ENCODE measurements at regions not wholly inside any gene's neighbourhood (a gene's known extent, or its start where the extent isn't known, plus 50 kb on each side); places are given as distances from the start of the nearest gene placed in this dataset.
"Not testable (repeated sequence)": the region's sequence is repeated elsewhere in the genome, so short reads cannot be mapped to it uniquely, and the experiment has no call there.

DNA sequence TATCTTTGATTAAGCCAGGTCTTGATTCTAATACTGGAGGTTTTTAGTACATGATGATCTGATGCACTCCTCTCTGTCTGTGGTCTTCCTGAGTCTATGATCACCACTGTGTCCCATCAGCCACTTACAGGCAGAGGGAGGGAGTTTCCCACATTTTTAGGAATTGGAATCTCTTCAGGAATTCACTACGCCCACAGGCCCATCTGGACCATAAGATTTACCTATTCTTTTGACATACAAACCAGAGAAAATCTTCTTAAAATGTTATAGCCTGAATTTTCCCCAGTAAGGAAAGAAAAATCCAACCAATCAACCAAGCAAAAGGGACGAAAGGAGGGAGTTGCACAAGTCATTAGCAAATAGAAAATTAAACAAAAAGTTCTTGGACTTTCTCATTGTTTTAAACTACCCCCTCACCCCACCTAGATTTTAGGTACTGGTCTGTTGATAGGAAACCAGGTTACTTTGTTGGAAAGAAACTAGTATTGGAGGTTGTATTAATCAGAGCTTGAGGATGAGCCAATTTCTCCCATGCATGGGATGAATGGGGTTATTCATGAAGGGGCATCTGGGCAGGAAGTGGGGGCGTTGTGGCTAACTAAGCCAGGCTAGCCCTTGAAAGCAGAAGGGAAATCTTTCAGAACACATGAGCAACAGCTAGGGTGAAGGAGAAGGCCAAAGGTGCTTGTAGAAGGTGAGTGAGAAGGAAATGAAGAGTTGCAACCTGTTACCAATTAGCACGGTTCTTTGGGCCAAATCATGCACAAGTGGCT lies 328.2 kb upstream of the MEX3C start:
- DNase-seq, result no peak

DNA sequence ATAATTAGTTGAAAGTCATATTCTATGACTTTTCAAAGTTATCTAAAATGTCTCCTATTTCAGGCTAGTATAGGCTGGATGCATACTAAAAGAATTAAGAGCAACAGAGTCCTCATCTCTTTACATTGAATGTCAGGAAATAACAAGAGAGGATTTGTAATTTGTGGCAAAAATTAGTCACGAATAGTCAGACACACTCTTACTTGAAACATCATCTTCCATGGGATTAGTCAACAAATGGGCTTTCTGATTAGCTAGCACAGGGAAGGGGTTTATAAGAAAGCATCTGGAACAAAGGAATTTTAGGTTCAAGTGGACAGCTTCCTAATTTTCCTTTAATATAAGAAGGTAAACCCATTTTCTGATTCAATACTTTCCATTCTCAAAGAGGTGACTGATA lies 330.3 kb upstream of the MEX3C start:
- DNase-seq, result no peak

DNA sequence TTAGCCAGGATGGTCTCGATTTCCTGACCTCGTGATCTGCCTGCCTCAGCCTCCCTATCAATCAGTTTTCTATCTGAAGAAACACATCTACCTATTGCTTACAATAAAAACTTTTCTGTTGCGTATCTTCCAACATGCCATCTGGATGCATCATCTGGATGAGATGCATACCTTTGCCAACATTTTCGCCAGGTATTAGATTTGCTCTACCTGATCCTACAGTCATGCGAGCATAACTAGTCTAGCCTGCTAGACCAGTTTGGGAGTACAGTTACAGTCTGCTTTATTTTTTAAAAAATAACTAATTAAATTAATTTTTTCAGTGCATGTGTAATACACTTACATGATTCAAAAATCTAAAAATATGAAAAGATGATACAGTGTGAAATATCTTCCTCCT lies 334.0 kb upstream of the MEX3C start:
- no peak for DNase-seq

DNA sequence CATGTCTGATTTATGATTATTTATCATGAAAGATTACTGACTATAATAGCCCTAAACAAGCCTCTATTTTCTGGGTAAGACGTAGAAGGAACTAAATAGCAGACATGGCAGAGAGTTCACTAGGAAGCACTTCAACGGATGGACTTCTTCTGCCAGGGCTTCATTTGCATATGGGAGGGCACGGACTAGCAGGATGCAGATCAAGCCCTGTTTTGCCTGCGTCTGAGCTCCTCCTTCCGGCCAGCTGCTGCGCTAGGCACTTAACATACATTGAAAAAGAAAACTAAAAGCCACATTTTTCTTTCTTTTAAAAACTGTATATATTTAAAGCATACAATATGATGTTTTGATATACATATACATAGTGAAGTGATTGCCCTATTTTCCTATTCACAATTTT lies 340.0 kb upstream of the MEX3C start:
- no peak for DNase-seq

DNA sequence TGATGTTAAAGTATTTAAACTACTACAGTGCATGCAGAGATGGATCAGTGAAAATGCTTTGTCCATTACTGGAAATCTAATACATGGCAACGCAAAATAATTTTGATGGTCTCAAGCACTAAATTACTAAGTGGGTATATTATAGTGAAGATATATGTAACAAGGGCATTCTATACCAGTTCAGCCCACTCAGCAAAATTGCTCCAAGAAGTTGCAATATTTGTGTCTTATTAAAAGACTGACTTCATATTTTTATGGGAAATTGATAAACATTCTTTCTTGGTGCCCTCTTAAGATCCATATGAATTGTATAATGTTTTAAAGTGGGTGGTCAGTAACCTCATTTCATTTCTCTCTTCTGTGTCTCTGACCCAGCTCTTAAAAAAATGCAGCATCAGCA lies 343.1 kb upstream of the MEX3C start:
- no peak for DNase-seq

DNA sequence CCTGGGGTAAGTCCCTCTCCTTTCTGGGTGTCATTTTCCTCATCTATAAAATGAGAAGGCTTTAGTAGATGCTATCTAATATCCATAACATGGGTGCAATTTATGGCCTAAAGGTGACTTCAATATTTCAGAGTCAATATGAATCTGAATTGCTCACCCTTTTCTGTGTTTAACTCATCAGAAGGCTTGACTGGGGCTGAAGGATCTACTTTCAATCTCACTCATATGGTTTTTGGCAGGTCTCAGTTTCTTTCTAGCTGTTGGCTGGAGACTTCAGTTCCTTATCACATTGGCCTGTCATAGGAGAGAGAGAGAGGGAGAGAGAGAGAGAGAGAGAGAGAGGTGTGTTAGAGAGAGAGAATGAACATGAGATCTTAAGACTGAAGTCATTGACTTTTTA lies 343.7 kb upstream of the MEX3C start:
- no peak for DNase-seq

DNA sequence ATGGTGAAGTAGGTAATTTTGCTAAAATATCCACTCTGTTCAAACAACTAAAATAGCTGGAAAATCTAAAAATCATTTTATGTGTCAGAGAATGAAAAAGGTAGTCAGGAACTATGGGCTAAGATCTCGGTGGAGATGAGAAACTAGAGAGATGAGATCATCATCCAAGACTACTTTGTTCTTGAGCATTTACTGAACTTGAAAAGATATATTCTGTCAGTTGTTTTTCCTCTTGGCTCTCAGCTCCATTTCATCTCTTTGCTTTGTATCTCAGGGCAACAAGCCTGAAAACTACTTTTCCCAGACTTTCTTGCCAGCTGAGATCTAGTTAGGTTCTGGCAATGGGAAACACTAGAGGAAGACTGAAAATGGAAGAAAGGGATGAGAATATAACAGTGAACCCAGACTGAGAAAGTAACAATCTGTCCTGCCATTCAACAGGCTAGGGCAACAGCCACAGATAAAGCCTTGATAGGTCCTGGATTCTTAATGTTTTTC lies 346.2 kb upstream of the MEX3C start:
- no peak for DNase-seq

DNA sequence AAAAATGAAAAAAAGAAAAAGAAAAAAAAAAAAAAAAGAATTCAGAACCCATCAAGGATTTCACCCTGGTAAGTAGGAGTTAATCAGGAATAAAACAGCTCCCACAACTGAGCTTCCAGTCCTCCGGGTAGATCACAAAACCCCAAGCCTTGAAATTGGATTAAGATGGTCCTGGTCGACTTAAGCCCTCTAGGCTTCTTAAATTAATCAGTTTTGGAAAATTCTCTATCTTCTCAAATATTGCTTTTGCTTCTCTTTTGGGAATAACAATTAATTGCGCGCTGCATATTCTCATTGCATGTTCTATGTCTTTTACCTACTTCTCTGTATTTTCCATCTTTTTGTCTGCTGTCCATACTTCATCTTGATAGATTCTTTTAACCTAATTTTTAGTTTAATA lies 348.0 kb upstream of the MEX3C start:
- no peak for DNase-seq

DNA sequence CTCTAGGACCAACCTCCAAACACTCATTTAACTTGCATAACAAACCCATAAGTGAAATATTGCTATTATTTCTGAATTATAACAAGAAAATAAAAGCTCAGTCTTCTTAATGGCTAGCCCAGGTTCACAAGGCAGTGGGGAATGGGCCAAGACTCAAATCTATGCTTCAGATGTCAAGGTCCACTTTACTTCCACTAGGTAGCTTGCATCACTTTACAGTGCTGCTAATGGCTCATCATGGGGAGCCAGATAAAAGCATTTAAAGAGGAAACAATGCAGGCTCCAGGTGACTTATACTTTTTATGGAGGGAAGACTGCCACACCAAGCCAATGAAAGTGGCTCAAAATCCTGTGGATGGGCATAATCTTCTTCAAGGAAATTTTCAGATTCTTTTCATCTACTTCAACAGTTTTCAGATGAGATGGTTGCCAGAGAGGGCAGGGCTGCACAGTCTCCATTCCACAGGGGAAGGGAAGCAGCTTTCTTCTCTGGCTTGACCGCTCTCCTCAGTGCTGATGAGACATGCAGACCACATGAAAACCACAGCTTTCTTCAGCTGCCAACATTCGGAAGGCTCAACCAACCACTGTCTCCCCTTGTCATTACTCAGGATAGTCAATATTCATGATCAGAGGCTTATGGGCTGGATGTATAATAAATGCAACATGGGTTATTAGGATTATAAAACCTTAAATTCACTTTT lies 361.9 kb upstream of the MEX3C start:
- no peak for DNase-seq

DNA sequence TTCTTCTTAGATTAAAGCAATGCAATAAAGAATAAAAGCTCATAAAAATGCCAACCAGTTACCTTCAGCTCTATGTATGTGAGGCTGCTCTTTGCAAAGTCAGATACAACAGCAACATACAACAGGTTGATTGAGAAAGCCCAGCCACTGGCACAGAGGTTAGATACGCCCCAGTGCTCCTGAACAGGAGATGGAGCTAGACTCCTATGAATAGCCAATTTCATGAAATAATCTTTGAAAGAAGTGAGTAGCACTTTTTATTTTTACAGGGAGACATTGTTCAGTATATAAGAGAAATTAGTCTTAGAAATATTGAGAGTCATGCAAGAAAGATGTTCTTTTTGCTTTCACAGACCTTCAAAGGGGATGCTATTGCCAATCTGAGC lies 362.4 kb upstream of the MEX3C start:
- no peak for DNase-seq

DNA sequence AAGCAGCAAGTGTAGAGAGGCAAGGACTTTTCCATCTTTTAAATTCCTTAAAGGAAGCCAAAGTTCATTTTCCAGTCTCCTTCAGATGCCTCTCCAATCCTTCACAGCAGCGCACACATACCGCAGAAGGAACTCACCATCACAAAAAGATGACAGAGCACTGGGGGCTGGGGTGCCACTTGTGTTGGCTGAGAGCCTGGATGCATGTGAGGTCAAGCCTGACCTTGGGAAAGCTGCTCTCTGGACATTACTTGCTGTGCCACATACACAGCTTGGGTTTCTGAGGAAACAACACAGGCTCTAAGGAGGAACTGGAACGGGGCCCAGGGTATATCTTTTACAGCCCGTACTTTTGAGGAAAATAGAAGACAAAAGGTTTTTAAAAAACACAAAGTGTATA lies 364.3 kb upstream of the MEX3C start:
- DNase-seq, result no peak

DNA sequence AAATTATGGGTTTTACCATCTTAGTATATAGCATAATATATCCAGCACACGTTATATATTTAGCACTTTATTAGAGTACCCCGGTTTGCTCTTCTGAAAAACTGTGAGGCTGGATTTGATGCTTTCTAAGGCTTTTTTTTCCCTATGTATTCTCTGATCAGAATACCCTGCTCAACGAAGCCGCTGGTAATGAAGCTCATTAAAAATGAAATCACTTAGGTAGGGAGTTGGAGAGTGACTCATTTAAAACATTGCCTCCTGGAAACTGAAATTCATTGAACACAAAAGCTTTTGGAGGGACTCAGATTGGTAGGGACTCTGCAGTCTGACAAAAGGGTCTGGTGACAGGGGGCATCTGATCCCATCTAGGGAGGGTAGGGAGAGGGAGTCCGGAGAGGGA lies 365.4 kb upstream of the MEX3C start:
- DNase-seq, result no peak

DNA sequence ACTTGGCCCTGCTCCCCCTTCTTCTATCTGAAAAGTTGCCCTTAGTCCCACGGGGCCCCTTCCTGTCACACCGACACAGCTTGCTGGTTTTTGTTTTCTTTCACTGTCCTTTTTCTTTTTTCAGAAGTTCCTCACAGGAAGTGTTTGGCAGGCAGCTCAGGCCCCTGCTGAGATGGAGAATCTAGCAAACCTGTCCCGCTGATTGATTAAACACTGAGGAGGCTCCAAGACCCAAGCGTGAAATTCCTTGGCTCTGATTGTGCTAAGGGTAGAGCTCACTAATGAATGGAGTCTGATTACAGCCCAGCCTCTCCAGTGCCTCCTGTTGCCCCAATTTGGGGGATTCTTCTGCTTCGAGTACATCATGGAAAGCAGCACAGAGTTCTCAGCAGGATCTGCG lies 365.9 kb upstream of the MEX3C start:
- DNase-seq, result no peak

DNA sequence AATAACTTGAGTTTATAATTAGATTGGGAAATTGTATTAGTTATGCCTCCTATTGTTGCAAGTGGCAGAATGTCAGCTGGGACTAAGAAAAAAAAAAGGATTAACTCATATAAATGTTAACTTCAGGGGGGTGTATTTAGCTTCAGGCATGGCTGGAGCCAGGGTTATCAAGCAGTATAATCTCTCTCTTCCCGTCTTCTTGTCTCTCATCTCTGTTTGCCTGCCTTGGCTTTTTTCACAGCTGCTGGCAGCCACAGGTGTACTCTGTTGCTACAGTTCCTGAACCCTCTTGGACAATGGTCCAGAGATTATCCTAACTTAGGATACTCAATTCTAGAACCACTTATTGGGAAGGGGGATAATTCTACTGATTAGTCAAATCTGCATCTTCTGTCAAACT lies 370.7 kb upstream of the MEX3C start:
- DNase-seq, result no peak

DNA sequence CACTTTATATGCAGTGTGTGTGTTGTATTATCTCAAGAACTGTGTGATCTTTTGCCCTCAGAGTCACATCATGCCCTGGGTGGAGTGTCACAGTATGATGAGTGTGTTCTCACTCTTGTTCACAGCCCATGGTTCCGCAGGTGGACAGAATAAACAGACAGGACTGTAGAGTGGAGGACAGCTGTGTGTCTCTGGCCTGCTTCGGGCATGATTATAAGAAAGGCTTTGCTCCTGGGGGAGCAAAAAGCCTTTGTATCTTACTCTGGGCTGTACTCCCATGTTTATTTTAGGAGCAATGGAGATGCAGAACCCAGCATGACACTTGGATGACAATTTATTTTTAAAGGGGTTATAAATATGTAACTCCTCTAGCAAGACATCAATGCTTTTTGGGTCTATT lies 371.7 kb upstream of the MEX3C start:
- no peak for DNase-seq

DNA sequence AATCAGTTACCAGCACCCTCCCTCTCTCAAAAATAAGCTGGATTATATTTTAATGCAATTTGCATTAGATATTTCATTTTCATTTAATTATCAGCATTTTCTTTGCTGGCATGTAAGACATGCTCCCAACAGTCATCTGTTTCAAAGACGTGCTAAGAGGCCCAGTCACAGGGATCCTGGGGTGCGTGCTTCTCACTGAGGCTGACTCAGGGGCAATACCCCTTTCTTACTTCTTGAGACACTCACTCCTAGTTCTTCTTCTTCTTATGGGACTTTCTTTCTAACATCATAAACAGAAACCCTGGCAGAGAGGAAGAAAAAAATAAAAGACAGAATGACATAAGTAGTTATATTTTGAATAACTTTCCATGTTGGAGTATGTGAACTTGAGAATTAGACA lies 372.1 kb upstream of the MEX3C start:
- no peak for DNase-seq

DNA sequence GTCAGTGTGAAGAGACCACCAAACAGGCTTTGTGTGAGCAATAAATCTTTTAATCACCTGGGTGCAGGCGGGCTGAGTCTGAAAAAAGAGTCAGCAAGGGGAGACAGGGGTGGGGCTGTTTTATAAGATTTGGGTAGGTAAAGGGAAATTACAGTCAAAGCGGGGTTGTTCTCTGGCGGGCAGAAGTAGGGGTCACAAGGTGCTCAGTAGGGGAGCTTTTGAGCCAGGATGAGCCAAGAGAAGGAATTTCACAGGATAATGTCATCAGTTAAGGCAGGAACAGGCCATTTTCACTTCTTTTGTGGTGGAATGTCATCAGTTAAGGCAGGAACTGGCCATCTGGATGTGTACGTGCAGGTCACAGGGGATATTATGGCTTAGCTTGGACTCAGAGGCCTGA lies 372.6 kb upstream of the MEX3C start:
- DNase-seq, result not testable (repeated sequence)

DNA sequence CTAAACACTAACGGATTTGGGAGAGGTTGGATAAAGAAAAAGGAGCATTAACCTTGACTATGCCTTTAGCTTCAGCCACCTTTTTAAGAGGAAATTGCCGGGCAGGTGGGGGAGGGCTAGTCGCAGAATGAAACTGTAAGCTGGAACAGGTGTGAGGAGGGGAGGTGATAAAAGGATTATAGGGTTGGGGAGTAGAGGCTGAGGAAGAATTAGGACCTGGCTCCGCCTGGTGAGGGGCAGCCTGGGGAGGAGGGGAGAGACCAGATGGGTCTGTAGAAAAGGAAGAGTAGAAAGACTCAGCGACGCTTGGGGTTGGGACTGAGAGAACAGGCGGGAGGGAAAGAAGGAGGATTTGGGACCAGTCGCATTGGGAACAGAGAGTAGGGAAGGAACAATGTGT lies 376.4 kb upstream of the MEX3C start:
- not testable (repeated sequence) for DNase-seq

DNA sequence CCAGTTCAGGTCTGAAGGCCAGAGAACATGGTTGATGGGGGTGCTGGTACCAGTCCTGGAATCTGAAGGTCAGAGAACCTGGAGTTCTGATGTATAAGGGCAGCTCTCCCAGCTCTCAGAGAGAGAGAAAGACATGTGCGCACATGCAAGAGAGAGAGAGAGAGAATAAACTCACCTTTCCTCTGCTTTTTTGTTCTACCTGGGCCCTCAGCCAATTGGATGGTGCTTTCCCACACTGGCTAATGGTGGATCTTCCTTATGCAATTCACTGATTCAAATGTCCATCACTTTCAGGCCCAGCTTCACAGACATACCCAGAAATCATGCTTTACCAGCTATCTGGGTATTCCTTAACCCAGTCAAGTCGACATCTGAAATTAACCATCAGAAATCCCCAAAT lies 377.7 kb upstream of the MEX3C start:
- no peak for DNase-seq

DNA sequence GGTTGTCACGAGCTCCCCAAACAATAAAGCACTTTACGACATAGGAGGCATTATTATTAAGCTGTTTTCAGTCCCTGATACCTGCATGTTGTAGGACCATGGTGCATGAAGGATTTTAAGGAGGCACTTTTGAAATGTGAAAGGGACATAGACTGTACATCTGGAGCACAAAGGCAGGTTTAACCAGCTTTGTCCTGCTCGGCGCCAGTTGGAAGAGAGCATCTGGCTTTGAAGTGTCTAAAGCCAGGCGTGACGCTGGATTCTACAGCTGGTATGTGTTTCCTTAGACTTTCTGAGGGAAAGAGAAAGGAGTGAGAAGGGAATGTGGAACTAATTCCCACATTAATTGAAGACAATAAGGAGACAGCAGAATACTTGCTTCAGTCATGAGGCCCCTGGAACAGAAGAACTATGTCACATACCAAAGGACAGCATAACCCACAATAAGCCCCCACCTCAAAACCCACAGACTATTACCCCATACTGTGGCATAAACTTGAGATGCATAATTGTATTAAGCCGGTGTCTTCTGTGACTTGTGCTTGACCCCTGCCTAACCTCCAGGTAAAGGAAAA lies 381.0 kb upstream of the MEX3C start:
- DNase-seq, result no peak

DNA sequence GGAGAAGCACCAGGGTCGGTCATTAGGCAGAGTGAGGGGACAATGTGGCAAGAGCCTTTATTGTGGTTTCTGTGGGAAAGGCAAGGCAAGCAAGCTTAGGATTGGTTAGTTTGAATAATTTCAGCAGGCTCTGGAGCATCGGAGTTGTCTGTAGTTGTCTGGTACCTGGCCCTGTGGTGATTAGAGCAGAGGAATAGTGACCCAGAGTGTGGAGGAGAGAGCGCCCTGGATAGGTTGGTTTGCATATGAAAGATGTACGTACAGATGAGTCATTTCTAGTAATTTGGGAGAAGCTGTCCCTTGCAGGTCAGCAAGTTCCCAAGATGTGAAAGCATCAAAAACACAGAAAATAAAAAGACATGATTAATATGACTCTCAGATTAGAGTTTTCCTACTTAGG lies 383.1 kb upstream of the MEX3C start:
- DNase-seq, result no peak

DNA sequence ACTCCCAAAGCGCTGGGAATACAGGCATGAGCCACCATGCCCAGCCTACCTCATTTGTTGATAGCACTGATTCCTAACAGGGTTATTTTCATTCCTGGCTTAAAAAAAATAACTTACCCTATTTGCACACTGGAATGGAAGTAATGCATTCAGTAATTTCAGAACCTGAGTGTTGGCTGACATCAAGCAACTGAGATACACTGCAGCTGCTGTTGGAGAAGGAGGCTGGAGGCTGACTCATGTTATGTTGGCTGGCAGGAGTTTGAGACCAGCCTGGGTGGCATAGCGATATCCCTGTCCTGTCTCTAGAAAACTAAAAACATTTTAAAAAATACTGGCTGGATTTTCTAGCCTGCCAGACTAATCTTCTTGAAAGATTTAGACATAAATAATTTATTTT lies 385.1 kb upstream of the MEX3C start:
- no peak for DNase-seq

DNA sequence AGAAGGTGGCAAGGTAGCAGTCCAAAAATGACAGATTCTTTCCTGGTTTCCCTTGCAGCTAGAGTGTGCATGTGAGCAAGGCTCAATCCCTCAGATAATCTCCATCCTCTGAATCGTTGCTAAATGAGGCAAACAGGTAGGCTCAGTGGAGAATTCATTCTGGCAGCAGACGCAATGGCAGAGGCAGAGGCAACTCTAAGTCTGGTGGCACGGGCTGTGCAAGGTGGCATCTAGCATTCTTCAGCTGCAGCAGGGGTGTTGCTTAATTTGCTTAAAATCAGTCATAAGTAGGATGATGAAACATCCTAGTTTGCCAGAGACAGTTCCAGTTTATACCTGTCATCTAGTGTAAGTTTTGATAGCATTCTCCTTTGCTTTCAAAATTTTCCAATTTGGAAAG lies 391.1 kb upstream of the MEX3C start:
- no peak for DNase-seq

DNA sequence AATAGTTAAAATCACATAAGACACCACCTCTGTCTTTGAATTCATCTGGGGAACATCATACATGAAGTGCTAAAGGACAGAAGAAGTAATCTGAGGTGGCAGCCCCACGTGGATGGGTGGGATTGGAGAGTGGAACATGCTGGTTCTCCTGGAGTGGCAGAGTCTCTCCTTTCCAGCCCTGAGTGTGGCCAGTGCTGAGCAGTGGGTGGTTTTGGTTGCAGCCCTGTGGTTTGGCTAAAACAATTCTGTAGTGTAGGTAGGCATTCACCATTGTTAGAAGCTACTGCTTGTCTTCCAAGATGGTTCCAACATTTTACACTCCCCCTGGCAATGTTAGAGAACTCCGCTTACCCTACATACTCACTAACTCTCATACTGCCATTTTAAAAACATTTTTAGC lies 396.4 kb upstream of the MEX3C start:
- no peak for DNase-seq

Measured in right forelimb (tissue), 1 donor.